Stimulated activated CD4-positive, alpha-beta T cell treated with anti-CD3 and anti-CD28 coated beads, Interleukin-2, amount 100 ng/mL, for 4 hours (primary cell): ENCODE measurements at regions not wholly inside any gene's neighbourhood (a gene's known extent, or its start where the extent isn't known, plus 50 kb on each side); places are given as distances from the start of the nearest gene placed in this dataset.

Experiments
- DNase-seq: peaks from one replicate; pipeline ENCODE4 v3.0.0-alpha.2; 2020; ENCODE audit warnings: low read depth

DNA sequence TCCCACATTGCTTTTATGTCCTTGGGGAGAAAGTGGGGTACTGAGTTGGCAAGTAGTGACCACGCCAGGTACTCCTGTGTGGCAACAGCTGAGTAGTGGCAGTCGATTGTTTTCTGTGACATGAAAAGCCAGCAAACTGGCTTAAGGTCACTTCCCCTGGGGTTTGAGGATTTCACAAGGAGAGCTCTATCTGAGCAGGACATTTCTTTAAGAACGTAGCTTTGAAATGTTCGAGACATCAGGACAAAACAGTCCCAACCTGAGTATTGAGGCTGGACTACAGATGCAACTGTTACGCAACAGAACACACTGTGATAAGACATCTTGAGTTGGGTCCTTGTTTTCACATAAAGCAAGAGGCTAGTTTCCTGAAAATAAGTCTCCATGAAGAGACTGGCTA lies 146.7 kb upstream of the KLF14 start:
- no peak for DNase-seq

- no peak for DNase-seq
Measured at GRCh38 chr7:130881091-130881798, 147.2 kb upstream of the KLF14 start.

GRCh38 chr7:130881799-130882141 lies 147.8 kb upstream of the KLF14 start:
- DNase-seq: no peak

GRCh38 chr7:130882396-130882795 lies 148.4 kb upstream of the KLF14 start:
- DNase-seq: no peak

GRCh38 chr7:130883928-130884327 lies 149.9 kb upstream of the KLF14 start:
- DNase-seq: no peak

DNA sequence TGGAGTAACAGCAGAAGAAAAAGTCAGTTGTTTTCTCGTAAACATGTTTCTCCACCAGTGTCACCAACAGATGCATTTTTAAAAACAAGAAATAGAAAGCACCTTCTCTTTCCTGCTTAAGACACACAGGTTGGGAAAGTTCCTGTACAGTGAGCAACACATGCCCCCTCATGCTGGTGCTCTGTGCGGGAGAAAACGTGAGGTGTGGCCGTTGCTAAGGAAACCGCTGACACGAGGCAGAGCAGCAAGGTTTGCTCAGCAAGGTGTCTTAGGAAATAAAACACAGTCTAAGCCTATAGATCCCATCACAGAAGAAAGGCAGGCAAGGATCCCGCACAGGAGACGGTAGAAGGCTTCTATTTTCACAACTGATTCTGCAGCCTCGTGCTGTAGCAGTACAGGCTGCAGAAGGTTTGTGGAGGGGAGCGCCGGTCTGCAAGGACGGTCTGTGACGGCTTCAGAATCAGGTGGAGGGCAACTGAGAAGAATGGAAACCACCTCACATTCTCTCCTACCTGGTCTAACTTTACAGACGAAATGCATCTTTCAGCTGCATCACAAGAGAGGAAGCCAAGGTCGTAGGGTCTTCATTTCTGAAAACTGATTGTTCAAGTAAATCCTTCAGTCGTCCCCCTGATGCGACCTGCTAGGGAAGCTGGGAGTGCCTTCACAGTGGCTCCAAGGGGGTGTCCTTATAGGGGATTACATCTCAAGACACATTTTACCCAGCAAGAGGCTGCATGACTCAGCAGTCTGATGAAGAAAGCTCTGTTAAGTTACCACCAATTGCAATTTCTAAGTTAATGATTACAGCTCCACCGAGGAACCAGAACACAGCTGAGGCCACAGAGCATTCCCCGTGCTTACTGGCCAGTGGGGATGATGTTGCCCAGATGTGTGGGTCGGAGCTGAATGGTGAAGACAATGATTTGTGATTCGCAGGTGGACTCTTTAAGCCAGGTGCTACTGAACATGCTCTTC lies 150.7 kb upstream of the KLF14 start:
- DNase-seq: no peak

DNA sequence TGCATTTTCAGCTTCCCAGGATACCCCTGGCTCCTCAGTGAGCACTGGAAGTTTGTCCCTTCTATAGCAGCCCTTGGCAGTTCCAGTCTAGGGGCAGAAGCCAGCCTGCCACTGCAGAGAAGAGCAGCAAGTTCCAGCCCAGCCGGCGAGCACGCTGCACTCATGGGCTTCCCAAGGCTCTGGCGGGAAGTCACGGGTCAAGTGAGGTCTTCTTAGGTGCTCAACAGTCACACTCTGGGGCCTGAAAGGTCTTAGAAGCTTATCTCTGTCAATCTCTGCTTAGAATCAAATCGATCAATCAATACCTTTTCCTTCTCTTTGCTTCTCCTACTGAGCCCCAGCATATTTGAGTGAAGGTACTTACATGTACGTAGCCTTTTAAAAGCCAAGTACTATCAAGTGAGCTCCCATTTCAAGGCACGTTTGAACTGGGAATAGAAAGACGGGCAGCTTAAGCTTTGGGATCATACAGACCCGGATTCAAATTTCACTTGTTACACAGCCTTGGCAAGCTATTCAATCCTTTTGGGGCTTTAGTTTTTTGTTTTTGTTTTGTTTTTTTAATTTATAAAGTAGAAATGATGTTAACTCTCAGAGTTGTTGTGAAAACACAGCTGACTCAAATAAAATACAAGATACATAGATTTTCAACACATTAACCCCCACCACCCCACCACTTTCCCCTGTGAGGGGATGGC lies 152.6 kb upstream of the KLF14 start:
- DNase-seq: no peak

DNA sequence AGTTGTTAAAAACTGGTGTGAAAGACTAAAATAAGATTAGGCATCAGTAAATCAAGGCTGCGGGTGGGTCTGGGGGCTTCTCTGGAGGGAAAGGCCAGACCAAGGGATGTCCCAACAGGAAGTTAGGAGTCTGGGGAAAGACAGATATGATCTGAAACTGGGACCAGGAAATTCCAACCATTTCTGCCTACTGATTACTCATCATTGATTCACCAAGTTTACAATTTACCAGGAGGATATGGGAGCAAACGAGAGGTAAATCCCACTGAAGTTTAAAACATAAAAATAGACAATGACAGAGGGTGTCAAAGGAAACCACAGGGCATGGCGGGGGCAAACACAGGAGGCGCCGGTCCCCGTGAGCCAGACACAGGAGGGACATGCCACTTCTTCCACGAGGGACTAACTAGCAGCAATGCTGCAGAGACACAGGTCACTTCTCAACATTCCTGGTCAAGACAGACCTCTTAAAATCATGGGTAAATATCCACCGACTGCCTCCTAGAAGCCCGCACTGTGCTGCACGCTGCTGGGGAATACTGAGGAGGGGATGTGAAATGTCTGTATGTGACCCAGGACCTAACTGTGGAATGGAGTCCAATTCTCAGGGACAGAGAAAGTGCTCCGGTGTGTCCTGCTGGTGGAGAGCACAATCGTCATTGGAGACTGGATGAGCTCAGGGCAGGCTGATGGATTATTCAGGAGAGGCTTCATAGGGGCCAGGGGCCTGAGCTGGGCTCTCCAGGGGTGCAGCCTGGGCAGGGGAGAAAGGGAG lies 153.4 kb upstream of the KLF14 start:
- no peak for DNase-seq

GRCh38 chr7:130887957-130888371 lies 154.0 kb upstream of the KLF14 start:
- DNase-seq: no peak

DNA sequence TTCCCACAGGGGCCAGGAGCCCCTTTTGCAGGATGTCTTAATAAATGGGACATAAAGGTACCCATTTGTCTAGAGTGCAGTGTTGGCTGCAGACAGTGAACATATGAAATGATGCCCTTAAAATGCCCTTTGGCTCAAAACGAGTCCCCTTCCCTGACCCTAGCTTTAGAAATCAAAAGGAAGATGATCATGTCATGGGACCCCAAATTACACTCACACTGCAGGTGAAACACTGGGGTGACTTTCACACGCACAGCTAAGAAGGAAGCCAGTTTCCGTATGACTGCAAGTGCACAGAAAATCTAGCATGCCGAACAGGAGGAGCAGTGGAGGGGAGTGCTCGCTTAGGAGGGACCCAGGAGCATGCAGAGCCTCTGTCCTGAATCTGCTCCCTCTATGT lies 154.5 kb upstream of the KLF14 start:
- no peak for DNase-seq

DNA sequence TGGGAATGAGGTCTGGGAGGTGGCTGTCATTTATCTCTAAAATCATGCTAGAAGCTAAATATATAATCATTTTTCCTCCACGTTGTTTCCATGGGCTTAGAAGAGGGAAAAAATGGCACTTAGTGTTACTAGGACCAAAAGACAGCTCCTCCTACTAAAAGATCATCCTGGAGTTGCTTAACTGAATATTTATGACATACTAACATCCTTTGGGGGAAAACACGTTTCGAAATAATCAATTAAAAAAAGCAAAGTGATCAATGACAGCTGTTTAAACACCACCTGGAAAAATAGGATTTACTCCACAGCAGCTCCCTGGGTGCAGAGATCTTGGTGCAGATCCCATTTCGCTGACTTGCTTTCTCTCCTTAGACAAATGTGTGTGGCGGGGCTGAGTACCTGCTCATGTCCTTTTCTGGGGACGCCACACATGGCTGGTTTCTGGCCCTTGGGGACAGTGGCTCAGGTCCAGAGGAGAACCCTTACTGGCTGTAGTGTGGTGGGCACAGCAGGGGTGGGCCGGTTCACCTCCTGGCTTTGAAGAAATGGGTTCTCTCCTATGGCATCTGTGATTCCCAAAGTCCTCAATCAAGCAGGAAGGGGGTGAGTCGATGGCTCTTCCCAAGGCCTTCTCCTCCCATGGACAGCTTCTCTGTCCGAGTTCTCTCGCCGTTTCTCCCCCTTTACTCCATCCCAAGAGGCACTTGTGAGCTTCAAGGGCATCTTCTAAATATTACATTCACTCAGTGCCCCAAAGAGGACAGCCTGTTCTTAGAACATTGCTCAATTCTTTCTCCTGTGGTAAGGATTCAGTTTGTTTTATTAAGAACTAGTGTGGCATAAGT lies 156.4 kb upstream of the KLF14 start:
- DNase-seq: no peak

DNA sequence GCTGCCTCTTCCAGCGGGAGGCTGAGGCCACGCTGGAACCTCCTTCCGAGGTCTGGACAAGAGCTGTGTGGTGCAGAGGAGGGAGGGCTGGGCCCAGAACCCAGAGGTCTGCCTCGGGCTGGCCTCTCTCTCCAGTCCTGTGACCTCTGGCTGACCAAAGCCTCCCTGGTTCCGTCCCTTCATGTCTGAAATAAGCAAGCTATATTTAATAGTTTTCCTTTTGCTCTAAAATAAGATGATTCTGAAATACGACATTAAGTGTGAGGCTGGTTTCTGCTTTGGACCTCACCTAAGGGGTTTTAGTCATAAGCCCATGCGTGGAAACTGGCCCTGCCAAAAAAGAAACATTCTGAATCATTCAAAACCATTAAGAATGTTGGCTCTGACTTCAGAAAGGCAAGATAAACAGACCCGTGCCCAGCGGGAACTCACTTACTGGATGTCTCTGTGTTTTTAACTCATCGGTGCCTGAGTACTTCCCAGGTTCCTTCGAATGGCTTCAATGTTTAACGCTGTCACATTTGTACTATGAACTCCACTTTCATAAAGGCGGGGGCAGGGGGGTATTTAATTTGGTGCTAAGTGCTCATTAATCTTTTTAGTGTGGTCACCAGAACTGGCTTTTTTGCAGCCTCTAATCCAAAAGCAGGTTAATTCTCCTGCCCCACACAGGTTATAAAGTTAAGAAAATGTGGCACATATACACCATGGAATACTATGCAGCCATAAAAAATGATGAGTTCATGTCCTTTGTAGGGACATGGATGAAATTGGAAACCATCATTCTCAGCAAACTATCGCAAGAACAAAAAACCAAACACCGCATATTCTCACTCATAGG lies 157.5 kb upstream of the KLF14 start:
- no peak for DNase-seq

DNA sequence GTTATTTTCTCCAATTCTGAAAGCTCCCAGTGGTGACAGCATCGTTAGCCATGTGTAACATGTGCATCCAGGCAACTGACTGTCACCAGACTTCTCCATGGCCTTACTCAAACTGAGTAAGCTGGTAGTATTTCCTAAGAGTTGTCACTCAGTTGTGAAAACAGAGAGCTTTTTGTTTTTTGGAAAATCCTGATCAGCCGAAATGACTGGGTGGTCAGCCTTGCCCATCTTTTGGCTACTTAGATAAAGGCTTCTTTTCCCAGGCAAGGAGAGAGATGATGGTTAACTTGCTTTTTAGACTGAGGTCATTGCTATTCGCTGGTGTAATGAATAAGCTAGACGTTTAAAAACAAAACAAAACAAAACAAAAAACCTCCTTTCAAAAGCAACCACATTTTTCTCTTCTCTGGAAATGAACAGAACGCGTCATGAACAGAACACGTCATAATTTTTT lies 159.5 kb upstream of the KLF14 start:
- no peak for DNase-seq

DNA sequence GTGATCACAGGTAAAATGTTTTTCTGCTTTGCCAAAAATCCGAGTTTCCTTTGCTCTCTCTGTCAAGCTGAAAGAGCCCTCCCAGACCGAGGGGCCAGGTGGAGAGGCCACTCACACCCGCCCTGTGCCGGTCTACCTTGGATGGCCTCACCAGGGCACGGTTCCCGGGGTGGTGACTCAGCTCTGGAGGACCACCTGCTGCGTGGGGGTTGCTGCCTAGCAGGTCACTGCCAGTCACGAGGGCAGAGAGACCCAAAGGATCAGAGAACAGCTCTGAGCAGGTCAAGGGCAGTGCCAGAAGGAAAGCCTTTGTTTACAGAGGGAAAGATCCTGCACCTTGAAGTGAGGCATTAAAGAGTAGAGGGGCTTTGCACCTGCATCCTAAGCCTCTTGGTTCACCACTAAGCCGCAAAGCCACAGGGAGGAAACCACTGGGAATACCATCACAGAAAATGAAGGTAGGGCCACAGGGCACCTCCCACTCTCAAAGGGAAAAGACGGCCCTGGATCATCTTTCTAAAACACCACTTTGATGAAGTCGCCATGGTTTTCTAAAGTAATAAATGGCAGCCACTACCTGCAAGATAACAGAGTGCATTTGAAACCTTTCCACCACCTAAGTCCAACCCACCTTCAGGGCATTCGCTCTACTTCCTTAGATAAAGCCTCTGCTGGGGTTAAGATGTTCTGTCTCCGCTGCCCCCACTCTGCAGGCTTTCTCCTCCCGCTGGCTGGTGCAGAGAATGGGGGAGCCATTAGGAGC lies 160.3 kb upstream of the KLF14 start:
- no peak for DNase-seq

DNA sequence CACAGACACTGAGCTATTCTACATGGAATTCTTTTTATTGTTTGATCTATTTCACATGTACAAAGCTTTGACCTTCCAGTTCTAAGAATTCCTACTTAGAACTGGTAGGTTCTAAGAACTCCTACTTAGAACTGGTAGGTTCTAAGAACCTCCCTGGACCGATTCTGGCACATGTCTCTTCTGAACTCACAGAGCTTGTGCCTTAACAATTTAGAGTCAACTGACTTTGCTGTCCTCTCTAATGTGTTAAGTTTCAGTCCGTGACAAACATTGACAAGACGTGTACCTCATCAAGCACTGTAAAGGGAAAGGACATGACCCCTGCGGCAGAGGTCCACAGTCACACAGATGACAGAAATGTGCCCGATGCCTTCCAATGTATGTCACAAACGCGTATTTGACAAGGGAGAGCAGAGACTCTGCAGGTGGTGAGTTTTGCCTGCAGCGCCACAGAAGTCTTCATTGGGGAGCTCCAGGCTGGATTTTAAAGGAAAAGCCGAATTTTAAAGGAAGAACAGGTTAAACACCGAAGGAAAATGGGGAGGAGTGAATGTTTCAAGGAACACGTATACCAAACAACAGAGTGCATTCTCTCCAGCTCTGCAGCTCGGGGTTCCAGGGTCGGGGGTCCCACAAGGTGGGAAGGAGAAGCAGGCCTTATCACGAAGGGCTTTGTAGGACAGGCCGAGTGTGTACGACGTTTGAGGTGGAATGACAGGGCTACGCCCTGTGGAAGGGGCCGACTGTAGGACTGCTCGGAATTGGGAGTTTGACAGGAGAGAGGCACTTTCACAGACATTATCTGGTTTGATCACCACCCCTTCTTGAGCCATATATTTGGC lies 161.1 kb upstream of the KLF14 start:
- DNase-seq: no peak

GRCh38 chr7:130896051-130896881 lies 162.3 kb upstream of the KLF14 start:
- no peak for DNase-seq

- DNase-seq: peak; percentile 74
Measured at GRCh38 chr7:130896898-130897514, 163.0 kb upstream of the KLF14 start.
